22Rv1 (cell line): ENCODE measurements at regions not wholly inside any gene's neighbourhood (a gene's known extent, or its start where the extent isn't known, plus 50 kb on each side); places are given as distances from the start of the nearest gene placed in this dataset.

ENCODE experiments used
- H3K27ac ChIP-seq: fragments of 450-650 bp; 2 replicates; pipeline ENCODE4 v1.5.1; 2017
- ZFX ChIP-seq: fragments of 450-650 bp; IDR thresholded peaks from 2 replicates; pipeline ENCODE4 v1.6.1; 2017; ENCODE audit warnings: antibody characterized with exemption, borderline replicate concordance
- TF ChIP-seq, protein P1 (sequence below): fragments of 450-650 bp; IDR thresholded peaks from 2 replicates; pipeline ENCODE4 v1.5.1; 2017; ENCODE audit warnings: mild to moderate bottlenecking

DNA sequence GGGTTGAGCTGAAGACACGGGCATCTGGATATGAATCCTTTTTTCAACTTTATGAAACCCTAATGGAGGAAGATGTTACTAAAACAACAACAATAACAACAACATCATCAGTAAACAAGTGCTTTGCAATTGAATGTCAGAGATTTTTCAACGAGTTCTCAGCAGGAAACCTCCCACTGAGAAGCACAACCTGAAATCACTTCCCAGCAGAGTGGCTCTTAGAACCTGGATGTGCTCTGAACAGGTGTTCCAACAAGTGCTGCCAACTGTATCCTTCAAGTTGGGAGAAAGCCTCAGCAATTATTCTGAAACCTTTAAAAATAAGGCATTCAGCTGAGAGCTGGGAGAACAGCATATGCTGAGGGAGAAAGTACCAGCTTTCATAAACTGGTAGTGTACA is 1622.7 kb upstream of the CELF4 start:
- no peak overlapping the region for H3K27ac ChIP-seq
- TF ChIP-seq, protein P1, sequence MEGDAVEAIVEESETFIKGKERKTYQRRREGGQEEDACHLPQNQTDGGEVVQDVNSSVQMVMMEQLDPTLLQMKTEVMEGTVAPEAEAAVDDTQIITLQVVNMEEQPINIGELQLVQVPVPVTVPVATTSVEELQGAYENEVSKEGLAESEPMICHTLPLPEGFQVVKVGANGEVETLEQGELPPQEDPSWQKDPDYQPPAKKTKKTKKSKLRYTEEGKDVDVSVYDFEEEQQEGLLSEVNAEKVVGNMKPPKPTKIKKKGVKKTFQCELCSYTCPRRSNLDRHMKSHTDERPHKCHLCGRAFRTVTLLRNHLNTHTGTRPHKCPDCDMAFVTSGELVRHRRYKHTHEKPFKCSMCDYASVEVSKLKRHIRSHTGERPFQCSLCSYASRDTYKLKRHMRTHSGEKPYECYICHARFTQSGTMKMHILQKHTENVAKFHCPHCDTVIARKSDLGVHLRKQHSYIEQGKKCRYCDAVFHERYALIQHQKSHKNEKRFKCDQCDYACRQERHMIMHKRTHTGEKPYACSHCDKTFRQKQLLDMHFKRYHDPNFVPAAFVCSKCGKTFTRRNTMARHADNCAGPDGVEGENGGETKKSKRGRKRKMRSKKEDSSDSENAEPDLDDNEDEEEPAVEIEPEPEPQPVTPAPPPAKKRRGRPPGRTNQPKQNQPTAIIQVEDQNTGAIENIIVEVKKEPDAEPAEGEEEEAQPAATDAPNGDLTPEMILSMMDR = no peak
- no peak for TF ChIP-seq ZFX

- TF ChIP-seq, protein P1 = no peak
- no peak for TF ChIP-seq ZFX
- H3K27ac ChIP-seq = no peak overlapping the region
Measured at GRCh38 chr18:39186008-39186407, 1620.4 kb upstream of the CELF4 start.

DNA sequence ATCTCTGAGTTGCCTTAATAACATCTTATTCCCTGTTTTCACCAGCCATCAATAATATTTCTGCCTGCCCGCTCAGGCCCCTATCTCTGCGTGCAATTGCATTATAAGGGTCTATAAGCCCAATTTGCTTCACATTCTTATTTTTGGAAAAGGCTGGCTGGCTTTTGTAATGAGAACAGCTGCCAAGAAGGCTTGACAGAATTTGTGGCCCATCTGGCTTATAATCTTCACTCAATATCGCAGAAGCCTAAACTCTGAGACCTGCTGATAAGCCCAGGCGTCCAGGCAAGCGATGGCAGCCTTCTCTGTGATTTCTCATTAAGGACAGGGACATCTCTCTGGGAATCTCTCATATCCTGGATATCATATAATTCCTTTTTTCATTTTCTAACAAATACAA is 1618.6 kb upstream of the CELF4 start:
- no peak for TF ChIP-seq ZFX
- TF ChIP-seq, protein P1 = no peak
- H3K27ac ChIP-seq = no peak overlapping the region

GRCh38 chr18:39178166-39178565 is 1612.6 kb upstream of the CELF4 start:
- no peak for TF ChIP-seq ZFX
- TF ChIP-seq, protein P1 = no peak
- no peak overlapping the region for H3K27ac ChIP-seq

GRCh38 chr18:39172695-39173421 is 1607.3 kb upstream of the CELF4 start:
- H3K27ac ChIP-seq = no peak overlapping the region
- TF ChIP-seq, protein P1 = no peak
- TF ChIP-seq ZFX = no peak

GRCh38 chr18:39168723-39169122 is 1603.1 kb upstream of the CELF4 start:
- TF ChIP-seq, protein P1 = no peak
- TF ChIP-seq ZFX = no peak
- H3K27ac ChIP-seq = no peak overlapping the region

GRCh38 chr18:39167990-39168389 is 1602.4 kb upstream of the CELF4 start:
- H3K27ac ChIP-seq = no peak overlapping the region
- TF ChIP-seq, protein P1 = no peak
- TF ChIP-seq ZFX = no peak
